ENCODE measurements at regions not wholly inside any gene's neighbourhood (a gene's known extent, or its start where the extent isn't known, plus 50 kb on each side); places are given as distances from the start of the nearest gene placed in this dataset.
A peak's percentile ranks its signal among the peaks of the same experiment; 100 is the strongest.
"Not testable (repeated sequence)": the region's sequence is repeated elsewhere in the genome, so short reads cannot be mapped to it uniquely, and the experiment has no call there.

- no peak for ATAC-seq (replicated peaks)
- Mint-ChIP-seq H3K27ac (no peak overlapping the region), H3K36me3 (ENCODE audit: insufficient read depth) (no peaks in the 10 kb centered on the region), H3K4me3 (no peak overlapping the region), H3K27me3 (no peaks in the 10 kb centered on the region), H3K9me3 (peaks cover 0 to 1% of the 10 kb centered on the region in 2 donors), H3K4me1 (ENCODE audit: low read depth in 2 of 2) (no peaks in the 10 kb centered on the region)
- no peak for DNase-seq
Measured at GRCh38 chr4:20196476-20196875, 55.2 kb upstream of the SLIT2 start.

GRCh38 chr4:20195071-20195885 is 56.4 kb upstream of the SLIT2 start:
- Mint-ChIP-seq H3K36me3 (ENCODE audit: insufficient read depth) (no peaks in the 10 kb centered on the region), H3K27ac (no peak overlapping the region), H3K9me3 (peaks cover 2 to 6% of the 10 kb centered on the region in 2 donors), H3K4me3 (no peak overlapping the region), H3K27me3 (no peaks in the 10 kb centered on the region), H3K4me1 (ENCODE audit: low read depth in 2 of 2) (no peaks in the 10 kb centered on the region)
- ATAC-seq (replicated peaks) (no peak), DNase-seq (no peak)

- Mint-ChIP-seq H3K4me3 (no peak overlapping the region), H3K27ac (no peak overlapping the region), H3K9me3 (peaks cover 9 to 11% of the 10 kb centered on the region in 2 donors), H3K4me1 (ENCODE audit: low read depth in 2 of 2) (no peaks in the 10 kb centered on the region), H3K36me3 (ENCODE audit: insufficient read depth) (no peaks in the 10 kb centered on the region), H3K27me3 (no peaks in the 10 kb centered on the region)
- DNase-seq (no peak), ATAC-seq (replicated peaks) (no peak)
Measured at GRCh38 chr4:20194123-20195013, 57.3 kb upstream of the SLIT2 start.

GRCh38 chr4:20193141-20193936 is 58.4 kb upstream of the SLIT2 start:
- ATAC-seq (replicated peaks) (no peak), DNase-seq (no peak)
- no peak overlapping the region for H3K4me3 Mint-ChIP-seq
- H3K9me3 Mint-ChIP-seq = peaks cover 9 to 12% of the 10 kb centered on the region in 2 donors
- H3K27me3 Mint-ChIP-seq = no peaks in the 10 kb centered on the region
- H3K4me1 Mint-ChIP-seq (ENCODE audit: low read depth in 2 of 2) = no peaks in the 10 kb centered on the region
- H3K36me3 Mint-ChIP-seq (ENCODE audit: insufficient read depth) = no peaks in the 10 kb centered on the region
- H3K27ac Mint-ChIP-seq = no peak overlapping the region

GRCh38 chr4:20192736-20193135 is 59.0 kb upstream of the SLIT2 start:
- Mint-ChIP-seq H3K9me3 (peaks cover 9 to 12% of the 10 kb centered on the region in 2 donors), H3K4me3 (no peak overlapping the region), H3K27me3 (no peaks in the 10 kb centered on the region), H3K4me1 (ENCODE audit: low read depth in 2 of 2) (no peaks in the 10 kb centered on the region), H3K27ac (no peak overlapping the region), H3K36me3 (ENCODE audit: insufficient read depth) (no peaks in the 10 kb centered on the region)
- no peak for ATAC-seq (replicated peaks)
- no peak for DNase-seq

GRCh38 chr4:20185103-20185502 is 66.6 kb upstream of the SLIT2 start:
- ATAC-seq (replicated peaks) (no peak), DNase-seq (no peak)
- no peaks in the 10 kb centered on the region for H3K36me3 Mint-ChIP-seq (ENCODE audit: insufficient read depth)
- no peaks in the 10 kb centered on the region for H3K4me1 Mint-ChIP-seq (ENCODE audit: low read depth in 2 of 2)
- no peaks in the 10 kb centered on the region for H3K27me3 Mint-ChIP-seq
- H3K4me3 Mint-ChIP-seq = no peak overlapping the region
- H3K9me3 Mint-ChIP-seq = peaks cover 10 to 17% of the 10 kb centered on the region in 2 donors
- H3K27ac Mint-ChIP-seq = peak overlapping the region in 1 of 2 donors; percentile 4

GRCh38 chr4:20183131-20183530 is 68.6 kb upstream of the SLIT2 start:
- not testable (repeated sequence) for H3K36me3 Mint-ChIP-seq (ENCODE audit: insufficient read depth); H3K27ac Mint-ChIP-seq; H3K27me3 Mint-ChIP-seq; H3K4me1 Mint-ChIP-seq (ENCODE audit: low read depth in 2 of 2); DNase-seq; ATAC-seq (replicated peaks); H3K4me3 Mint-ChIP-seq; H3K9me3 Mint-ChIP-seq

- H3K4me1 Mint-ChIP-seq (ENCODE audit: low read depth in 2 of 2) = no peaks in the 10 kb centered on the region
- no peak for ATAC-seq (replicated peaks)
- peaks cover 1 to 8% of the 10 kb centered on the region in 2 donors for H3K9me3 Mint-ChIP-seq
- no peak for DNase-seq
- H3K4me3 Mint-ChIP-seq = no peak overlapping the region
- H3K36me3 Mint-ChIP-seq (ENCODE audit: insufficient read depth) = no peaks in the 10 kb centered on the region
- H3K27ac Mint-ChIP-seq = no peak overlapping the region
- H3K27me3 Mint-ChIP-seq = no peaks in the 10 kb centered on the region
Measured at GRCh38 chr4:20181926-20182325, 69.8 kb upstream of the SLIT2 start.

- Mint-ChIP-seq H3K4me3 (no peak overlapping the region), H3K27ac (no peak overlapping the region), H3K36me3 (ENCODE audit: insufficient read depth) (no peaks in the 10 kb centered on the region), H3K9me3 (peaks cover 6 to 12% of the 10 kb centered on the region in 2 donors), H3K27me3 (no peaks in the 10 kb centered on the region), H3K4me1 (ENCODE audit: low read depth in 2 of 2) (no peaks in the 10 kb centered on the region)
- no peak for ATAC-seq (replicated peaks)
- DNase-seq = no peak
Measured at GRCh38 chr4:20180509-20180908, 71.2 kb upstream of the SLIT2 start.

GRCh38 chr4:20178902-20179576 is 72.7 kb upstream of the SLIT2 start:
- H3K9me3 Mint-ChIP-seq = peaks cover 6 to 12% of the 10 kb centered on the region in 2 donors
- DNase-seq (no peak), ATAC-seq (replicated peaks) (no peak)
- H3K4me3 Mint-ChIP-seq = no peak overlapping the region
- H3K27me3 Mint-ChIP-seq = no peaks in the 10 kb centered on the region
- no peaks in the 10 kb centered on the region for H3K36me3 Mint-ChIP-seq (ENCODE audit: insufficient read depth)
- H3K27ac Mint-ChIP-seq = no peak overlapping the region
- H3K4me1 Mint-ChIP-seq (ENCODE audit: low read depth in 2 of 2) = no peaks in the 10 kb centered on the region

GRCh38 chr4:20176881-20177280 is 74.8 kb upstream of the SLIT2 start:
- no peak for DNase-seq
- no peak for ATAC-seq (replicated peaks)
- no peaks in the 10 kb centered on the region for H3K4me1 Mint-ChIP-seq (ENCODE audit: low read depth in 2 of 2)
- H3K9me3 Mint-ChIP-seq = peaks cover 8 to 12% of the 10 kb centered on the region in 2 donors
- H3K27me3 Mint-ChIP-seq = no peaks in the 10 kb centered on the region
- H3K36me3 Mint-ChIP-seq (ENCODE audit: insufficient read depth) = no peaks in the 10 kb centered on the region
- H3K4me3 Mint-ChIP-seq = no peak overlapping the region
- H3K27ac Mint-ChIP-seq = no peak overlapping the region

GRCh38 chr4:20172070-20172760 is 79.5 kb upstream of the SLIT2 start:
- no peak for DNase-seq
- H3K27ac Mint-ChIP-seq = no peak overlapping the region
- H3K36me3 Mint-ChIP-seq (ENCODE audit: insufficient read depth) = no peaks in the 10 kb centered on the region
- no peaks in the 10 kb centered on the region for H3K27me3 Mint-ChIP-seq
- no peak overlapping the region for H3K4me3 Mint-ChIP-seq
- peaks cover 3 to 15% of the 10 kb centered on the region in 2 donors for H3K9me3 Mint-ChIP-seq
- no peaks in the 10 kb centered on the region for H3K4me1 Mint-ChIP-seq (ENCODE audit: low read depth in 2 of 2)
- ATAC-seq (replicated peaks) = no peak

Data from effector memory CD8-positive, alpha-beta T cell (primary cell).